ENCODE measurements at regions not wholly inside any gene's neighbourhood (a gene's known extent, or its start where the extent isn't known, plus 50 kb on each side); places are given as distances from the start of the nearest gene placed in this dataset.

- no peaks in the 10 kb centered on the region for H3K27me3 ChIP-seq
- intact Hi-C loops (cut with DNase I), result loop anchor here (10.0 kb wide), 1 partner anchor 583 kb away; no protein-coding TSS in a partner anchor
- no peak for DNase-seq
- TF ChIP-seq, protein P1, sequence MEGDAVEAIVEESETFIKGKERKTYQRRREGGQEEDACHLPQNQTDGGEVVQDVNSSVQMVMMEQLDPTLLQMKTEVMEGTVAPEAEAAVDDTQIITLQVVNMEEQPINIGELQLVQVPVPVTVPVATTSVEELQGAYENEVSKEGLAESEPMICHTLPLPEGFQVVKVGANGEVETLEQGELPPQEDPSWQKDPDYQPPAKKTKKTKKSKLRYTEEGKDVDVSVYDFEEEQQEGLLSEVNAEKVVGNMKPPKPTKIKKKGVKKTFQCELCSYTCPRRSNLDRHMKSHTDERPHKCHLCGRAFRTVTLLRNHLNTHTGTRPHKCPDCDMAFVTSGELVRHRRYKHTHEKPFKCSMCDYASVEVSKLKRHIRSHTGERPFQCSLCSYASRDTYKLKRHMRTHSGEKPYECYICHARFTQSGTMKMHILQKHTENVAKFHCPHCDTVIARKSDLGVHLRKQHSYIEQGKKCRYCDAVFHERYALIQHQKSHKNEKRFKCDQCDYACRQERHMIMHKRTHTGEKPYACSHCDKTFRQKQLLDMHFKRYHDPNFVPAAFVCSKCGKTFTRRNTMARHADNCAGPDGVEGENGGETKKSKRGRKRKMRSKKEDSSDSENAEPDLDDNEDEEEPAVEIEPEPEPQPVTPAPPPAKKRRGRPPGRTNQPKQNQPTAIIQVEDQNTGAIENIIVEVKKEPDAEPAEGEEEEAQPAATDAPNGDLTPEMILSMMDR (IDR thresholded peaks at IDR 0.05), result no peak
- H3K36me3 ChIP-seq, result no peaks in the 10 kb centered on the region
- no peak overlapping the region for H3K4me3 ChIP-seq
- no peaks in the 10 kb centered on the region for H3K4me1 ChIP-seq
- H3K27ac ChIP-seq, result no peak overlapping the region
- no peak overlapping the region for H3K9ac ChIP-seq (ENCODE audit: low read depth in 2 of 2, low read length in 2 of 2)
- no peaks in the 10 kb centered on the region for H3K9me3 ChIP-seq
Observed at GRCh38 chr4:147012059-147012707, 66.5 kb upstream of the TTC29 start.

DNA sequence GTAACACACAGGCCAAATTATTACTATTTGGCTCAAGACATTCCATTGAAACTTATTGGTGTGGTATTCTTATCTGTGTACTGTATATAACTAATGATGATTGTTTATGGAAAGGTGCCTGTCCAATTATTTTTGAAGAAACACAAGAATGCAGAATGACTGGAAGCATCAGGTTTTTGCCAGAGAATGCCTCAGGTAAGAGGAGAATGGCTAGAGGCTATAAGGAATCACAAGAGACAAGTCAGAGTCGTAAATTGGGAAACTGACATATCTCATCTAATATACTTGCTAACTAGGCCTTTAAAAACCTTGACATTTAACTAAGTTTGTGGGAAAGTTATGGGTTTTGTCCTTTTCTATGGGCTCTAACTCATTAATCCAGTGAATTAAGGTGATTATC lies 69.3 kb upstream of the TTC29 start:
- Histone ChIP-seq H3K9me3 (no peaks in the 10 kb centered on the region), H3K9ac (ENCODE audit: low read depth in 2 of 2, low read length in 2 of 2) (no peak overlapping the region), H3K4me3 (no peak overlapping the region), H3K36me3 (no peaks in the 10 kb centered on the region), H3K4me1 (no peaks in the 10 kb centered on the region), H3K27ac (no peak overlapping the region), H3K27me3 (no peaks in the 10 kb centered on the region)
- TF ChIP-seq, protein P1 (IDR thresholded peaks at IDR 0.05), result no peak
- no peak for DNase-seq
- intact Hi-C loops (cut with DNase I), result loop anchor here (10.0 kb wide), 1 partner anchor 580 kb away; no protein-coding TSS in a partner anchor

GRCh38 chr4:147015491-147015890 lies 69.8 kb upstream of the TTC29 start:
- H3K27me3 ChIP-seq, result no peaks in the 10 kb centered on the region
- no peak overlapping the region for H3K4me3 ChIP-seq
- H3K9ac ChIP-seq (ENCODE audit: low read depth in 2 of 2, low read length in 2 of 2), result no peak overlapping the region
- H3K9me3 ChIP-seq, result no peaks in the 10 kb centered on the region
- intact Hi-C loops (cut with DNase I), result loop anchor here (10.0 kb wide), 1 partner anchor 579 kb away; no protein-coding TSS in a partner anchor
- no peak overlapping the region for H3K27ac ChIP-seq
- TF ChIP-seq, protein P1 (IDR thresholded peaks at IDR 0.05), result no peak
- H3K4me1 ChIP-seq, result no peaks in the 10 kb centered on the region
- no peaks in the 10 kb centered on the region for H3K36me3 ChIP-seq
- no peak for DNase-seq

GRCh38 chr4:147017081-147017480 lies 71.4 kb upstream of the TTC29 start:
- H3K9me3 ChIP-seq, result no peaks in the 10 kb centered on the region
- H3K27ac ChIP-seq, result no peak overlapping the region
- H3K4me1 ChIP-seq, result no peaks in the 10 kb centered on the region
- H3K36me3 ChIP-seq, result no peaks in the 10 kb centered on the region
- TF ChIP-seq, protein P1 (IDR thresholded peaks at IDR 0.05), result no peak
- H3K9ac ChIP-seq (ENCODE audit: low read depth in 2 of 2, low read length in 2 of 2), result no peak overlapping the region
- intact Hi-C loops (cut with DNase I), result loop anchor here (10.0 kb wide), 1 partner anchor 578 kb away; no protein-coding TSS in a partner anchor
- no peak for DNase-seq
- H3K4me3 ChIP-seq, result no peak overlapping the region
- H3K27me3 ChIP-seq, result no peaks in the 10 kb centered on the region

- no peaks in the 10 kb centered on the region for H3K4me1 ChIP-seq
- H3K27ac ChIP-seq, result no peak overlapping the region
- no peaks in the 10 kb centered on the region for H3K9me3 ChIP-seq
- no peaks in the 10 kb centered on the region for H3K27me3 ChIP-seq
- H3K9ac ChIP-seq (ENCODE audit: low read depth in 2 of 2, low read length in 2 of 2), result no peak overlapping the region
- DNase-seq, result peak; percentile 63
- intact Hi-C loops (cut with DNase I), result loop anchor here (2.0 to 10.0 kb wide), 2 partner anchors 78 to 576 kb away; no protein-coding TSS in a partner anchor
- TF ChIP-seq, protein P1 (IDR thresholded peaks at IDR 0.05), result peak; percentile 62
- no peaks in the 10 kb centered on the region for H3K36me3 ChIP-seq
- H3K4me3 ChIP-seq, result no peak overlapping the region
Observed at GRCh38 chr4:147019091-147019490, 73.4 kb upstream of the TTC29 start.

Data from colonic mucosa (tissue), 4 donors.